ENCODE measurements at regions not wholly inside any gene's neighbourhood (a gene's known extent, or its start where the extent isn't known, plus 50 kb on each side); places are given as distances from the start of the nearest gene placed in this dataset.
A peak's percentile ranks its signal among the peaks of the same experiment; 100 is the strongest.

DNA sequence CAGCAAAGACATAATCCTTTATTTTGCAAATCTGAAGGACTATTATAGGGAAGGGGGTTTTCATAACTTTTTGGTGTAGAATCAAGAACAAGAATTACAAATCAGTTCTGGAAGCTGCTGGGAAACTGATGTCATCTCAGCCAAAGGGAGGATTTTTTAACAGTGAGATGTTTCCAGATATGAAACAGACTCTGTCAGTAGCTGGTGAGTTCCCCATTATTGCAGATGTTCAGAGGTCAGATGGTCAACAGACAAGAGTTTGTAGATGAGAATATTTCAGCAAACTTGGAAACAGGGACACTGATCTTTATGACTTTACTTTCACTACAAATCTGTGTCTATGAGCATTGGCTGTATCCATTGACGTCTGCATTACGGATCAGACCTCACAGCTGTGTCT lies 71.9 kb upstream of the LPP start (continued):
- TF ChIP-seq, protein P1, sequence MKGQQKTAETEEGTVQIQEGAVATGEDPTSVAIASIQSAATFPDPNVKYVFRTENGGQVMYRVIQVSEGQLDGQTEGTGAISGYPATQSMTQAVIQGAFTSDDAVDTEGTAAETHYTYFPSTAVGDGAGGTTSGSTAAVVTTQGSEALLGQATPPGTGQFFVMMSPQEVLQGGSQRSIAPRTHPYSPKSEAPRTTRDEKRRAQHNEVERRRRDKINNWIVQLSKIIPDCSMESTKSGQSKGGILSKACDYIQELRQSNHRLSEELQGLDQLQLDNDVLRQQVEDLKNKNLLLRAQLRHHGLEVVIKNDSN (IDR thresholded peaks at IDR 0.05; ENCODE audit: borderline replicate concordance, low read depth), result no peak
- TF ChIP-seq TCF12 (IDR thresholded peaks at IDR 0.05), result peak; percentile 98
- no peak for TF ChIP-seq MXI1 (IDR thresholded peaks at IDR 0.05; ENCODE audit: low read depth, low read length)
- no peak for TF ChIP-seq NRF1 (IDR thresholded peaks at IDR 0.05; ENCODE audit: low read depth, low read length)
- TF ChIP-seq, protein P2, sequence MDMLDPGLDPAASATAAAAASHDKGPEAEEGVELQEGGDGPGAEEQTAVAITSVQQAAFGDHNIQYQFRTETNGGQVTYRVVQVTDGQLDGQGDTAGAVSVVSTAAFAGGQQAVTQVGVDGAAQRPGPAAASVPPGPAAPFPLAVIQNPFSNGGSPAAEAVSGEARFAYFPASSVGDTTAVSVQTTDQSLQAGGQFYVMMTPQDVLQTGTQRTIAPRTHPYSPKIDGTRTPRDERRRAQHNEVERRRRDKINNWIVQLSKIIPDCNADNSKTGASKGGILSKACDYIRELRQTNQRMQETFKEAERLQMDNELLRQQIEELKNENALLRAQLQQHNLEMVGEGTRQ (IDR thresholded peaks at IDR 0.05; ENCODE audit: borderline replicate concordance, low read depth, low read length), result no peak
- no peak for TF ChIP-seq TAF1 (IDR thresholded peaks at IDR 0.05; ENCODE audit: borderline replicate concordance, low read depth, low read length)
- TF ChIP-seq FOXM1 (IDR thresholded peaks at IDR 0.05; ENCODE audit: low read depth), result no peak

DNA sequence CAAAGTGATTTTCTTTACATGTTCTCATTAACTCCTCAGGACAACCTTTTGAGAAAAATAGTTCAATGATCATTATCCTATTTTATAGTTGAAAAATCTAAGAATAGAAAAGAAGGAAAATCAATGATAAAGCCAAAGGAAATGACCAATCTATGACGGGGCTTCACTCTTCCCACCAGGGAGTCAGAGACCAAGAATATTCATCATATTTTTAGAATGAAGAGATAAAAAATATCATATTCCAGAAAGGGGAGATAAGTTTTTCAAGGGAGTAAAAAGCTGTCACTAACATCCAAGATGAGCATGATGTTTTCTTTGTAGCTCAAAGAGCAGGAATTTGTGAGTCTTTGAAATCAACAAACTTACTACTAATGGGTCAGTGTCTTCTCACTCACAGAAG lies 71.5 kb upstream of the LPP start:
- peaks cover 12% of the 10 kb centered on the region for H3F3A ChIP-seq (replicated peaks; ENCODE audit: insufficient read depth)
- peak overlapping the region; percentile 45; the same call in 1 of the 2 replicates for H2AFZ ChIP-seq (ENCODE audit: low read depth)
- H3K9ac ChIP-seq, result no peak overlapping the region
- no peaks in the 10 kb centered on the region for H4K20me1 ChIP-seq (ENCODE audit: insufficient read depth)
- peak overlapping the region; percentile 63 for H3K4me2 ChIP-seq
- H3K27ac ChIP-seq (ENCODE audit: low read depth in 2 of 2, low read length in 1 of 2), result peak overlapping the region in 1 of 2 experiments; percentile 67; a peak in 2 of 4 replicates
- CTCF ChIA-PET, result no interaction called here
- no peaks in the 10 kb centered on the region for H3K36me3 ChIP-seq (replicated peaks in 1 of 2; ENCODE audit: control insufficient read depth in 1 of 2, insufficient read depth in 2 of 2, low read length in 1 of 2)
- no peaks in the 10 kb centered on the region for H3K9me2 ChIP-seq
- TF ChIP-seq MEF2A (IDR thresholded peaks at IDR 0.05; ENCODE audit: borderline replicate concordance, low read depth) (peak; percentile 33; the same call in 1 of the 2 replicates), EZH2phosphoT487 (IDR thresholded peaks at IDR 0.05; ENCODE audit: borderline replicate concordance, low read depth) (no peak)
- POLR2A ChIA-PET, result no interaction called here
- WGBS (ENCODE audit: low lambda C conversion rate), result 22% methylated on average over 1 of the region's 1 CpG
- DNase-seq, result no peak
- H3K4me3 ChIP-seq (ENCODE audit: low read depth in 2 of 2, low read length in 1 of 2), result peak overlapping the region in 1 of 2 experiments; percentile 14; a peak in 1 of 4 replicates
- no peaks in the 10 kb centered on the region for H3K27me3 ChIP-seq (ENCODE audit: insufficient read depth)
- H3K9me3 ChIP-seq, result no peaks in the 10 kb centered on the region
- no peaks in the 10 kb centered on the region for H3K79me2 ChIP-seq (ENCODE audit: insufficient read depth)
- peaks cover 0 to 16% of the 10 kb centered on the region in 2 experiments; a peak in 2 of 4 replicates for H3K4me1 ChIP-seq (ENCODE audit: control insufficient read depth in 1 of 2, insufficient read depth in 2 of 2, low read depth in 1 of 2, low read length in 1 of 2)

DNA sequence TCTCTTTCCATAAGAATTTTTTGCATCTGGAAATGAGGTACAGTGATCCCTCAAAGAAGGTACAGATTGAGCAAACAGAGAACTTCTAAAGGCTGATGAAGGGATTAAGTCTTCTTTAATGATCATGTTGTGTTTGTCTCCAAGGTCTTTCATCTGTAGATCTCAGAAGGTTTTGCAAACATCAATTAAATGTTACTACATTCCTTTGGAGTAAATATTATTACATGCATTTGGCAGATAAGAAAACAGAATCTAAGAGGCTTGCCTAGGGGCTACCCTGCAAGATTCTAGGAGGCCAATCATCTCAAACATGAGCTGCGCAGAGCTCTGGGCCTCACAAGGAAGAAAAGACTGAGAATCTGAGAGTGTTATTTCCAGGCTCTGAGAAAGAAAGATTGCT lies 70.9 kb upstream of the LPP start:
- H3K79me2 ChIP-seq (ENCODE audit: insufficient read depth), result no peaks in the 10 kb centered on the region

More for the DNA sequence above, 70.9 kb upstream of the LPP start:
- 92% methylated on average over 1 of the region's 1 CpG for WGBS (ENCODE audit: low lambda C conversion rate)
- H3K4me2 ChIP-seq, result no peak overlapping the region
- no peaks in the 10 kb centered on the region for H3K27me3 ChIP-seq (ENCODE audit: insufficient read depth)
- no peaks in the 10 kb centered on the region for H3K9me2 ChIP-seq
- peaks cover 12% of the 10 kb centered on the region for H3F3A ChIP-seq (replicated peaks; ENCODE audit: insufficient read depth)
- no peaks in the 10 kb centered on the region for H4K20me1 ChIP-seq (ENCODE audit: insufficient read depth)
- no peaks in the 10 kb centered on the region for H3K36me3 ChIP-seq (replicated peaks in 1 of 2; ENCODE audit: control insufficient read depth in 1 of 2, insufficient read depth in 2 of 2, low read length in 1 of 2)
- ChIA-PET POLR2A (no interaction called here), CTCF (no interaction called here)
- H3K9me3 ChIP-seq, result no peaks in the 10 kb centered on the region
- H3K9ac ChIP-seq, result no peak overlapping the region
- no peak for DNase-seq
- peak overlapping the region in 1 of 2 experiments; percentile 67; a peak in 1 of 4 replicates for H3K27ac ChIP-seq (ENCODE audit: low read depth in 2 of 2, low read length in 1 of 2)
- H2AFZ ChIP-seq (ENCODE audit: low read depth), result no peak overlapping the region
- TF ChIP-seq, protein P1 (IDR thresholded peaks at IDR 0.05; ENCODE audit: borderline replicate concordance, low read depth), result no peak
- TF ChIP-seq ELF1 (IDR thresholded peaks at IDR 0.05) (no peak), POLR2AphosphoS5 (IDR thresholded peaks at IDR 0.05; ENCODE audit: low read depth, low read length) (no peak), EZH2phosphoT487 (IDR thresholded peaks at IDR 0.05; ENCODE audit: borderline replicate concordance, low read depth) (no peak), RFX5 (IDR thresholded peaks at IDR 0.05; ENCODE audit: low read length) (no peak)
- peaks cover 0 to 16% of the 10 kb centered on the region in 2 experiments; a peak in 2 of 4 replicates for H3K4me1 ChIP-seq (ENCODE audit: control insufficient read depth in 1 of 2, insufficient read depth in 2 of 2, low read depth in 1 of 2, low read length in 1 of 2)
- H3K4me3 ChIP-seq (ENCODE audit: low read depth in 2 of 2, low read length in 1 of 2), result no peak overlapping the region

Data from SK-N-SH (cell line).